GM12878 (cell line): ENCODE measurements at regions not wholly inside any gene's neighbourhood (a gene's known extent, or its start where the extent isn't known, plus 50 kb on each side); places are given as distances from the start of the nearest gene placed in this dataset.
A peak's percentile ranks its signal among the peaks of the same experiment; 100 is the strongest.

Experiments used
- ATAC-seq: fragments of 200-7000 bp; cut with Tn5 transposase; 3 replicates; pipeline ENCODE4 v1.9.1; 2020; ENCODE audit warnings: mild to moderate bottlenecking, moderate library complexity
- BruUV-seq: library from RNA; stranded (reverse); fragments of 400-500 nt; replicated peaks from 2 replicates; lab custom pipeline; 2021; lab: Mats Ljungman, UMichigan
- CTCF ChIA-PET: fragments of 300-600 bp; sonication (Branson Sonifier 250); formaldehyde crosslinking; extraction: SDS; loops from one replicate; lab custom pipeline; 2021; ENCODE audit warnings: inconsistent platforms; lab: Yijun Ruan, JAX
- POLR2A ChIA-PET: fragments of 350-600 bp; formaldehyde crosslinking; extraction: SDS; loops from one replicate; lab custom pipeline; 2021; ENCODE audit warnings: inconsistent platforms; lab: Charles Lee
- RAD21 ChIA-PET: fragments of 300-600 bp; sonication (Branson Sonifier 250); formaldehyde crosslinking; loops from one replicate; lab custom pipeline; 2023; ENCODE audit warnings: antibody characterized with exemption; ENCODE audit not compliant: unreplicated experiment; lab: Charles Lee
- SMC1A ChIA-PET: fragments of 300-600 bp; sonication (Branson Sonifier 250); formaldehyde crosslinking; loops from one replicate; lab custom pipeline; 2023; ENCODE audit not compliant: unreplicated experiment, uncharacterized antibody; lab: Charles Lee
- DNase-seq: peaks from one replicate; pipeline ENCODE4 v3.0.0-alpha.2; 2011; ENCODE audit warnings: low read depth, low spot score
- FAIRE-seq: peaks from 3 replicates; lab custom pipeline; 2011; peaks lifted over from hg19 to GRCh38; lab: Jason Lieb, UNC
- H2AFZ ChIP-seq: 2 replicates; pipeline ENCODE4 v1.6.0; 2011; ENCODE audit warnings: low read depth, low read length, control low read depth; ENCODE audit not compliant: control insufficient read depth
- H3K27ac ChIP-seq: 2 replicates; pipeline ENCODE4 v1.5.1; 2011; ENCODE audit warnings: control low read depth; ENCODE audit not compliant: control insufficient read depth, insufficient read depth
- H3K27me3 ChIP-seq, 2 experiments: replicated peaks in 1 of 2; 2 replicates each; pipeline versions ENCODE4 v1.6.0 to v1.6.1; 2011; ENCODE audit warnings: low read length in 1 of 2; ENCODE audit not compliant: control insufficient read depth in 2 of 2, insufficient read depth in 2 of 2
- H3K36me3 ChIP-seq, 2 experiments: 2 replicates each; pipeline ENCODE4 v1.5.1; 2011; ENCODE audit warnings: low read length in 1 of 2; ENCODE audit not compliant: control insufficient read depth in 2 of 2, insufficient read depth in 2 of 2
- H3K4me1 ChIP-seq: 2 replicates; pipeline ENCODE4 v1.6.1; 2011; ENCODE audit warnings: mild to moderate bottlenecking, low read length, moderate library complexity, mixed read lengths; ENCODE audit not compliant: control insufficient read depth, insufficient read depth
- H3K4me2 ChIP-seq: 2 replicates; pipeline ENCODE4 v1.6.0; 2011; ENCODE audit warnings: control low read depth; ENCODE audit not compliant: control insufficient read depth, insufficient read depth
- H3K4me3 ChIP-seq: fragments of 200-600 bp; sonication (generic); 2 replicates; pipeline ENCODE4 v1.5.1; 2016
- H3K79me2 ChIP-seq: 2 replicates; pipeline ENCODE4 v1.6.0; 2011; ENCODE audit warnings: low read length; ENCODE audit not compliant: control insufficient read depth, insufficient read depth
- H3K9ac ChIP-seq: 2 replicates; pipeline ENCODE4 v1.8.0; 2011; ENCODE audit warnings: low read length, control low read depth, mixed read lengths; ENCODE audit not compliant: control insufficient read depth, insufficient read depth
- H3K9me3 ChIP-seq: replicated peaks from 3 replicates; pipeline ENCODE4 v1.5.1; 2011; ENCODE audit warnings: mild to moderate bottlenecking, low read length; ENCODE audit not compliant: control insufficient read depth, insufficient read depth
- H4K20me1 ChIP-seq: 2 replicates; pipeline ENCODE4 v1.6.0; 2011; ENCODE audit not compliant: control insufficient read depth, insufficient read depth
- BHLHE40 ChIP-seq, 2 experiments: fragments of 450-650 bp in 1 of 2; IDR thresholded peaks; 2 replicates each; pipeline ENCODE4 v1.6.1; 2011 to 2017; ENCODE audit warnings: low read depth in 2 of 2, borderline replicate concordance in 1 of 2, improper control_type of control experiment in 1 of 2, low read length in 1 of 2, mild to moderate bottlenecking in 1 of 2
- CTCF ChIP-seq, 3 experiments: IDR thresholded peaks in 2 of 3; conservative IDR thresholded peaks in 1 of 3; 2 replicates each; pipeline ENCODE4 v1.5.1; 2011; ENCODE audit warnings: low read depth in 3 of 3, low read length in 3 of 3, mild to moderate bottlenecking in 3 of 3, control low read depth in 2 of 3, moderate library complexity in 2 of 3, inconsistent platforms in 1 of 3, mixed read lengths in 1 of 3; ENCODE audit not compliant: control insufficient read depth in 2 of 3, insufficient read depth in 1 of 3; ENCODE audit errors: extremely low read depth in 1 of 3
- HDAC6 ChIP-seq: fragments of 200-600 bp; sonication (generic); IDR thresholded peaks from one replicate; pipeline ENCODE4 v1.8.0; 2017; ENCODE audit warnings: antibody characterized with exemption; ENCODE audit not compliant: unreplicated experiment
- HDGF ChIP-seq: fragments of 450-650 bp; IDR thresholded peaks from 2 replicates; pipeline ENCODE4 v1.6.1; 2016; ENCODE audit warnings: antibody characterized with exemption
- IKZF1 ChIP-seq: fragments of 450-650 bp; conservative IDR thresholded peaks from 2 replicates; pipeline ENCODE4 v1.6.1; 2017; ENCODE audit warnings: antibody characterized with exemption, mild to moderate bottlenecking
- IRF4 ChIP-seq: IDR thresholded peaks from 2 replicates; pipeline ENCODE4 v1.6.1; 2011; ENCODE audit warnings: low read depth, low read length
- JUND ChIP-seq: IDR thresholded peaks from 2 replicates; pipeline ENCODE4 v1.6.1; 2012; ENCODE audit warnings: low read depth, mild to moderate bottlenecking, low read length, improper control_type of control experiment, moderate library complexity
- KAT2A ChIP-seq: conservative IDR thresholded peaks from 2 replicates; pipeline ENCODE4 v1.6.1; 2011; ENCODE audit warnings: low read depth, low read length; ENCODE audit not compliant: control insufficient read depth
- MTA2 ChIP-seq: fragments of 450-650 bp; IDR thresholded peaks from 2 replicates; pipeline ENCODE4 v1.6.1; 2016; ENCODE audit warnings: low read depth, mild to moderate bottlenecking, moderate library complexity
- MTA3 ChIP-seq: IDR thresholded peaks from 2 replicates; pipeline ENCODE4 v1.6.1; 2012; ENCODE audit warnings: low read length, inconsistent platforms, borderline replicate concordance
- NBN ChIP-seq: fragments of 450-650 bp; IDR thresholded peaks from 2 replicates; pipeline ENCODE4 v1.6.1; 2016
- SKIL ChIP-seq: fragments of 450-650 bp; IDR thresholded peaks from 2 replicates; pipeline ENCODE4 v1.6.1; 2017; ENCODE audit warnings: mild to moderate bottlenecking, low read depth, inconsistent platforms; ENCODE audit not compliant: poor library complexity, severe bottlenecking
- SMAD1 ChIP-seq: fragments of 450-650 bp; IDR thresholded peaks from 2 replicates; pipeline ENCODE4 v1.6.1; 2018; ENCODE audit warnings: mild to moderate bottlenecking, low read depth; ENCODE audit not compliant: partially characterized antibody
- STAT1 ChIP-seq: fragments of 450-650 bp; conservative IDR thresholded peaks from 2 replicates; pipeline ENCODE4 v1.6.1; 2014; ENCODE audit warnings: antibody characterized with exemption, mild to moderate bottlenecking
- TARDBP ChIP-seq: IDR thresholded peaks from 2 replicates; pipeline ENCODE4 v1.6.1; 2016; ENCODE audit warnings: borderline replicate concordance
- WGBS: methylation state at CpG from one replicate; pipeline ENCODE4 v1.1.6; 2016; ENCODE audit warnings: low lambda C conversion rate; ENCODE audit not compliant: insufficient replicate concordance, insufficient coverage; ENCODE audit errors: missing lambda C conversion rate; 5-methylcytosine and 5-hydroxymethylcytosine counted together
- in situ Hi-C: fragments of 300-500 bp; cut with MboI; formaldehyde crosslinking; loops from 9 replicates; pipeline ENCODE4 v1.14.3; 2018; ENCODE audit warnings: mixed read lengths
- intact Hi-C: fragments of 100-400 bp; cut with micrococcal nuclease; formaldehyde crosslinking; loops from one replicate; pipeline ENCODE4 v1.14.2; 2022; ENCODE audit not compliant: unreplicated experiment
- TF ChIP-seq, protein P1 (sequence below): fragments of 450-650 bp; IDR thresholded peaks from 2 replicates; pipeline ENCODE4 v1.6.1; 2016; ENCODE audit warnings: mild to moderate bottlenecking
- TF ChIP-seq, protein P2 (sequence below): IDR thresholded peaks from 2 replicates; pipeline ENCODE4 v1.6.1; 2012; ENCODE audit warnings: low read depth, low read length, improper control_type of control experiment

- no peak for TF ChIP-seq SKIL
- peak; percentile 28; the same call in 1 of the 2 replicates for TF ChIP-seq IKZF1
- TF ChIP-seq MTA2, result no peak; the same call in 1 of the 2 replicates
- no peak for TF ChIP-seq MTA3
- no peak for TF ChIP-seq HDAC6
- TF ChIP-seq HDGF, result no peak
- TF ChIP-seq, protein P1, sequence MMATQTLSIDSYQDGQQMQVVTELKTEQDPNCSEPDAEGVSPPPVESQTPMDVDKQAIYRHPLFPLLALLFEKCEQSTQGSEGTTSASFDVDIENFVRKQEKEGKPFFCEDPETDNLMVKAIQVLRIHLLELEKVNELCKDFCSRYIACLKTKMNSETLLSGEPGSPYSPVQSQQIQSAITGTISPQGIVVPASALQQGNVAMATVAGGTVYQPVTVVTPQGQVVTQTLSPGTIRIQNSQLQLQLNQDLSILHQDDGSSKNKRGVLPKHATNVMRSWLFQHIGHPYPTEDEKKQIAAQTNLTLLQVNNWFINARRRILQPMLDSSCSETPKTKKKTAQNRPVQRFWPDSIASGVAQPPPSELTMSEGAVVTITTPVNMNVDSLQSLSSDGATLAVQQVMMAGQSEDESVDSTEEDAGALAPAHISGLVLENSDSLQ, result no peak
These were observed 353.4 kb upstream of the SLC30A5 start (continued) for GRCh38 chr5:68740226-68740910.

- H4K20me1 ChIP-seq, result no peaks in the 10 kb centered on the region
- in situ Hi-C loops (no loop called here), intact Hi-C loops (loop anchor here (10.0 kb wide), 2 partner anchors 179 to 469 kb away; no protein-coding TSS in a partner anchor)
- no peaks in the 10 kb centered on the region for H3K36me3 ChIP-seq
- no peak overlapping the region for H2AFZ ChIP-seq
- POLR2A ChIA-PET, result no interaction called here
- ATAC-seq (no peak), DNase-seq (no peak), FAIRE-seq (no peak)
- SMC1A ChIA-PET, result interaction anchor here (0.5 to 1.5 kb wide), 5 partner anchors 37 to 457 kb away, joined by 3 to 9 read pairs (median 3); no protein-coding TSS in a partner anchor
- no peak overlapping the region for H3K9ac ChIP-seq
- no peaks in the 10 kb centered on the region; a peak in 1 of 4 replicates for H3K27me3 ChIP-seq
- H3K4me2 ChIP-seq, result no peak overlapping the region
- H3K4me3 ChIP-seq, result no peak overlapping the region
- H3K79me2 ChIP-seq, result no peaks in the 10 kb centered on the region
- 58% methylated on average over 4 of the region's 4 CpGs for WGBS
- BruUV-seq, result no TSS peak
- CTCF ChIA-PET, result interaction anchor here (0.8 to 1.6 kb wide), 3 partner anchors 10 to 457 kb away, joined by 3 to 11 read pairs (median 4); no protein-coding TSS in a partner anchor
- 0 out of 2 replicates have a peak, but pooled peaks cover 7% of the 10 kb centered on the region for H3K4me1 ChIP-seq
- RAD21 ChIA-PET, result no interaction called here
- H3K9me3 ChIP-seq, result no peaks in the 10 kb centered on the region; the same call in 2 of the 3 replicates
- no peak for TF ChIP-seq CTCF (IDR thresholded peaks at IDR 0.05 in 2 of 3, conservative IDR thresholded peaks at IDR 0.05 in 1 of 3; ENCODE audit: control insufficient read depth in 2 of 3, extremely low read depth in 1 of 3, insufficient read depth in 1 of 3, low read depth in 3 of 3, low read length in 3 of 3)
- no peak for TF ChIP-seq SMAD1
- TF ChIP-seq BHLHE40 (IDR thresholded peaks at IDR 0.05; ENCODE audit: borderline replicate concordance in 1 of 2, low read depth in 2 of 2, low read length in 1 of 2), result no peak
- TF ChIP-seq NBN, result no peak
- TF ChIP-seq, protein P2, sequence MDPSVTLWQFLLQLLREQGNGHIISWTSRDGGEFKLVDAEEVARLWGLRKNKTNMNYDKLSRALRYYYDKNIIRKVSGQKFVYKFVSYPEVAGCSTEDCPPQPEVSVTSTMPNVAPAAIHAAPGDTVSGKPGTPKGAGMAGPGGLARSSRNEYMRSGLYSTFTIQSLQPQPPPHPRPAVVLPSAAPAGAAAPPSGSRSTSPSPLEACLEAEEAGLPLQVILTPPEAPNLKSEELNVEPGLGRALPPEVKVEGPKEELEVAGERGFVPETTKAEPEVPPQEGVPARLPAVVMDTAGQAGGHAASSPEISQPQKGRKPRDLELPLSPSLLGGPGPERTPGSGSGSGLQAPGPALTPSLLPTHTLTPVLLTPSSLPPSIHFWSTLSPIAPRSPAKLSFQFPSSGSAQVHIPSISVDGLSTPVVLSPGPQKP, result no peak
- no peak for TF ChIP-seq IRF4
- no peak for TF ChIP-seq JUND
- no peak for TF ChIP-seq KAT2A
- TF ChIP-seq STAT1, result no peak
- TF ChIP-seq TARDBP, result no peak
- no peak overlapping the region for H3K27ac ChIP-seq
These were observed 349.6 kb upstream of the SLC30A5 start for GRCh38 chr5:68744206-68744605.
